Heart right ventricle (tissue), 16 donors: ENCODE measurements at regions not wholly inside any gene's neighbourhood (a gene's known extent, or its start where the extent isn't known, plus 50 kb on each side); places are given as distances from the start of the nearest gene placed in this dataset.

ENCODE experiments used
- ATAC-seq, 8 donors: fragments of 200-7000 bp; cut with Tn5 transposase; one replicate each; pipeline ENCODE4 v1.9.1; 2020; ENCODE audit warnings: mild to moderate bottlenecking in 8 of 8, moderate library complexity in 8 of 8, moderate number of reproducible peaks in 1 of 8
- DNase-seq, 2 donors: peaks; one replicate each; pipeline ENCODE4 v3.0.0-alpha.2; 2020
- H3K27ac ChIP-seq, 10 donors: fragments of 200-600 bp; sonication (generic) in 2 of 10; one replicate each; pipeline versions ENCODE4 v1.5.0 to v1.8.0; 2020 to 2022; ENCODE audit warnings: mild to moderate bottlenecking in 3 of 10
- H3K27me3 ChIP-seq, 7 donors: fragments of 200-600 bp; one replicate each; pipeline ENCODE4 v1.8.0; 2021 to 2022; ENCODE audit warnings: mild to moderate bottlenecking in 2 of 7
- H3K36me3 ChIP-seq, 9 donors: fragments of 200-600 bp; sonication (generic) in 1 of 9; one replicate each; pipeline versions ENCODE4 v1.5.0 to v1.8.0; 2020 to 2022; ENCODE audit warnings: mild to moderate bottlenecking in 2 of 9
- H3K4me1 ChIP-seq, 9 donors: fragments of 200-600 bp; sonication (generic) in 1 of 9; one replicate each; pipeline versions ENCODE4 v1.5.0 to v1.8.0; 2020 to 2022; ENCODE audit warnings: mild to moderate bottlenecking in 4 of 9
- H3K4me3 ChIP-seq, 10 donors: fragments of 200-600 bp; sonication (generic) in 2 of 10; one replicate each; pipeline versions ENCODE4 v1.5.0 to v1.8.0; 2020 to 2022; ENCODE audit warnings: mild to moderate bottlenecking in 7 of 10, moderate library complexity in 2 of 10
- H3K9me3 ChIP-seq, 11 donors: fragments of 200-600 bp in 10 of 11; sonication (generic) in 2 of 11; one replicate each; pipeline versions ENCODE4 v1.5.0 to v1.8.0; 2013 to 2022; ENCODE audit warnings: mild to moderate bottlenecking in 2 of 11, control low read depth in 1 of 11, moderate library complexity in 1 of 11
- WGBS, 2 donors: extraction: QIAGEN DNeasy Blood & Tissue Kit; methylation state at CpG; one replicate each; pipeline ENCODE4 v1.1.7; 2013; ENCODE audit warnings: inconsistent platforms in 1 of 2; 5-methylcytosine and 5-hydroxymethylcytosine counted together
- intact Hi-C, 10 donors: fragments of 100-400 bp; cut with DNase I; formaldehyde crosslinking; loops; one replicate each; pipeline versions ENCODE4 v1.11.1 to v1.14.2; 2022
- TF ChIP-seq, protein P1 (sequence below), 9 donors: fragments of 200-600 bp; sonication (generic) in 2 of 9; IDR thresholded peaks; one replicate each; pipeline versions ENCODE4 v1.5.0 to v1.8.0; 2021 to 2022; ENCODE audit warnings: antibody characterized with exemption in 9 of 9, mild to moderate bottlenecking in 5 of 9, moderate library complexity in 1 of 9
- donor health status: Arrhythmogenic right ventricular cardiomyopathy.
- donor health status: ischemic (EF 13 %, LVEDD 7.1; RV severe dilation, severe dysfunction).
- donor health status: healthy with polysubstance abuse.
- donor health status: DM: no; HTN: yes; CAD: no.
- donor health status: DM: no; HTN: no; CAD: no.
- donor health status: ischemic (EF 25% LVEDD 6.9; RV normal size, moderate dysfunction).
- donor health status: ischemic (EF 25% LVEDD 5.7; RV mildly dilated, moderate dysfunction).
- donor health status: healthy.
- donor health status: DM: yes; HTN: yes; CAD: no.
- donor health status: Ischemic cardiomyopathy.
- donor health status: ischemic (EF 35%, LVEDD 5.7; RV mildly dilated, moderate dysfunction).
- donor health status: nonischemic (EF 11% LVEDD 7.7; RV severe dilation, severe dysfunction).
- donor health status: DM: yes; HTN: yes; CAD: no.
- donor health status: PGD.
- donor health status: ischemic (EF 29% LVEDD 5.4; RV normal size, mild dysfunction).
- donor health status: nonischemic (EF 23%, LVEDD 6.1; RV moderate dilation, normal function).

DNA sequence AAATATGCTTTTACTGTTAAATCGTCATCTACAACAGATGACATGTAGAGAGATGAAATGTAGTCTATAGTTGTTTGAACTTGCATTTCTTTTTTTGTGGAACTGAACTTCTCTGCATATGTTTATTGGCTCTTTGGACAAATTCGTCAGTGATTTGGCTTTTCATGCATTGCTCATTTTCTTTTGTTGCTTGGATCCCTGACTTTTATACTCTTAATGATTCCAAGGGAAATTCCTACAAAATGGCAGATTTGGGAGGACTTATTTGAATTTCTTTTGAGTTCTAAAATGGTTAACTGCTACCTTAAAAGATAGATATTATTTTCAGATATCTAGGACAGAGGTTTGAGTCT is 65.4 kb downstream of the UTRN start:
- no peak for ATAC-seq
- H3K27ac ChIP-seq = peak overlapping the region in 9 of 10 donors; percentile 33 to 85 (median 68)
- intact Hi-C loops = loop anchor here in 1 of 10 donors (10.0 kb wide), 1 partner anchor 64 kb away; no protein-coding TSS in a partner anchor
- peaks cover 7 to 99% (median 79%) of the 10 kb centered on the region in 9 donors for H3K4me1 ChIP-seq
- WGBS, 2 donors = 61 to 62% methylated on average over 2 of the region's 2 CpGs
- H3K27me3 ChIP-seq = no peaks in the 10 kb centered on the region
- TF ChIP-seq, protein P1, sequence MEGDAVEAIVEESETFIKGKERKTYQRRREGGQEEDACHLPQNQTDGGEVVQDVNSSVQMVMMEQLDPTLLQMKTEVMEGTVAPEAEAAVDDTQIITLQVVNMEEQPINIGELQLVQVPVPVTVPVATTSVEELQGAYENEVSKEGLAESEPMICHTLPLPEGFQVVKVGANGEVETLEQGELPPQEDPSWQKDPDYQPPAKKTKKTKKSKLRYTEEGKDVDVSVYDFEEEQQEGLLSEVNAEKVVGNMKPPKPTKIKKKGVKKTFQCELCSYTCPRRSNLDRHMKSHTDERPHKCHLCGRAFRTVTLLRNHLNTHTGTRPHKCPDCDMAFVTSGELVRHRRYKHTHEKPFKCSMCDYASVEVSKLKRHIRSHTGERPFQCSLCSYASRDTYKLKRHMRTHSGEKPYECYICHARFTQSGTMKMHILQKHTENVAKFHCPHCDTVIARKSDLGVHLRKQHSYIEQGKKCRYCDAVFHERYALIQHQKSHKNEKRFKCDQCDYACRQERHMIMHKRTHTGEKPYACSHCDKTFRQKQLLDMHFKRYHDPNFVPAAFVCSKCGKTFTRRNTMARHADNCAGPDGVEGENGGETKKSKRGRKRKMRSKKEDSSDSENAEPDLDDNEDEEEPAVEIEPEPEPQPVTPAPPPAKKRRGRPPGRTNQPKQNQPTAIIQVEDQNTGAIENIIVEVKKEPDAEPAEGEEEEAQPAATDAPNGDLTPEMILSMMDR (IDR thresholded peaks at IDR 0.05) = no peak
- DNase-seq = no peak
- H3K4me3 ChIP-seq = peak overlapping the region in 4 of 10 donors; percentile 12 to 24 (median 14)
- H3K36me3 ChIP-seq = no peaks in the 10 kb centered on the region
- no peaks in the 10 kb centered on the region for H3K9me3 ChIP-seq

DNA sequence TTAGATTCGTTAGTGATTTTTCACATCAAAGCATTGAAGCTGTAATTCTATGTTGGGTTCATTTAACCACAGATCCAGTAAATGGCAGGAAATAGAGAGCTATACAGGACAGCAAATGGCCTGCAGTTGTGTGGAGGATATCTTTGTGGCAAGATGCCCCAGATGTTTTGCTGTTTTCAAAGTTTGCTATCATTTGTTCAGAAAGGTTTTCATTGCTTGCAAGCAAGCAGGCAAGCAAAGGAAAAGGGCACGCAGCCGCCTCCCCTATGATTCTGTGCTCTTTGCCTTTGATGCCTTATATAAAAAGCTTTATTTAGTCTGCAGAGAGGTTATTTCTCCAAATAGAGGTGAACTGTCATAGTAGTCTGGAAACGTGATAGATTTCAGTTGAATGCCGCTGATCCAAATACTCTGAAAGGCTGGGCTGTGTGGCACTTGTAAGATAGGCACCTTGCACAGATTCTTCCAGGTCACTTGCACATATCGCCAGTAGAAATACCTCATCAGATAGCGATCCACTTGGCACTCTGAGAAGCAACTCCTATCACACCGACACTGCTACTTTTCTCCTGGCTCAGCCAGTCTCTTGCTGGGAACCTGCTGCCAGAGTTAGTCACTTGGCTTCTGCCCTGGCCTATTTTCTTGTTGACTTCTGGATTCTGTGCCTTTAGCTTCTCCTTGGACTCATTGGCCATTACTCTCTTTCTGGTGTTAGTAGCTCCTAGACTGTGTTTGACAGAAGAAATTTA is 66.4 kb downstream of the UTRN start:
- peak overlapping the region in 9 of 10 donors; percentile 39 to 85 (median 70) for H3K27ac ChIP-seq
- H3K9me3 ChIP-seq = no peaks in the 10 kb centered on the region
- no peak for DNase-seq
- H3K4me1 ChIP-seq = peaks cover 7 to 96% (median 76%) of the 10 kb centered on the region in 9 donors
- H3K36me3 ChIP-seq = no peaks in the 10 kb centered on the region
- peak in 5 of 8 donors; percentile 16 to 64 (median 34) for ATAC-seq
- intact Hi-C loops = loop anchor here in 1 of 10 donors (10.0 kb wide), 1 partner anchor 63 kb away; no protein-coding TSS in a partner anchor
- H3K4me3 ChIP-seq = peak overlapping the region in 5 of 10 donors; percentile 1 to 16 (median 10)
- WGBS, 2 donors = 27 to 35% methylated on average over 8 of the region's 8 CpGs
- H3K27me3 ChIP-seq = no peaks in the 10 kb centered on the region
- TF ChIP-seq, protein P1 (IDR thresholded peaks at IDR 0.05) = no peak

DNA sequence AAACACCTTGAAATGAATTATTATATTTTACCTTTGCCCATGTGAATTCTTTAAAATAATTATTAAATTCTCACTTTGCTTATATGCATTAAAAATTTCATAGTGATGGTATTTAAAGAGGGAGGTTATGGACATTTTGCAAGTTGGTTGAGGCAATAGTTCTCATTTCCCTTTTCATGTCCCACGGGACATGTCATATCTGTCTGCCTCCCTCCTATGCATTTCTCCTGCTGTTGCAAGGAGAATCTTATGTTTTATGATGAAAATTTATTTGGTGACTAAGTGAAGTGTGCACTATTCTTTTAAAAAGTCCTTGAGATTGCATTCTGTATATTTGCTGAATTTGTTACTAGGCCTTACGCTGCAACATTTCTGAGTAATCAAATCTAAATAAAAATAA is 67.2 kb downstream of the UTRN start:
- intact Hi-C loops = loop anchor here in 1 of 10 donors (10.0 kb wide), 1 partner anchor 62 kb away; no protein-coding TSS in a partner anchor
- Histone ChIP-seq H3K27me3 (no peaks in the 10 kb centered on the region), H3K9me3 (no peaks in the 10 kb centered on the region), H3K4me3 (no peak overlapping the region), H3K36me3 (no peaks in the 10 kb centered on the region), H3K27ac (peak overlapping the region in 6 of 10 donors; percentile 63 to 85 (median 72)), H3K4me1 (peaks cover 7 to 95% (median 69%) of the 10 kb centered on the region in 9 donors)
- no peak for DNase-seq
- 78 to 87% methylated on average over 2 of the region's 2 CpGs for WGBS, 2 donors
- no peak for ATAC-seq
- TF ChIP-seq, protein P1 (IDR thresholded peaks at IDR 0.05) = no peak

DNA sequence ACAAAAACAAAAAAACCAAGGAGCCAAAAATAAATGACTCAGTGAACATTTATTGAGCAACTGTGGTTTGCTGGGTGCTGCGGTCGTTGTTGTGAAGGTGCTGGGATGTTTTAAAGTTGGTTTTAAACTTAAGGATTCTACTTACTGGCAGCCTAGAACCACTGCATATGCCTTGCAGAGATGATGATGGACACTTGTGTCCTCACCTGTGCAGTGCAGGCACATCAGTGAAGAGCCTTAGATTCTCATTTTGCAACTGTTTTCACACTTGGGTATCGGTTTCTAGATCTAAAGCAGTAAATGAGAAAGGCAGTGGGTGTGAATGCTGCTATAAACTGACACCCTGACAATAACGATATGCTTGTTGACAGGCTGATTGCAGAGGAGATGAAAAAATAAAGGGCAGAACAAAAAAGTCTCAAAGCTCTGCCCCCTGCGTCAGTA is 68.8 kb downstream of the UTRN start:
- intact Hi-C loops = loop anchor here in 1 of 10 donors (10.0 kb wide), 1 partner anchor 61 kb away; no protein-coding TSS in a partner anchor
- no peaks in the 10 kb centered on the region for H3K27me3 ChIP-seq
- peaks cover 7 to 92% (median 63%) of the 10 kb centered on the region in 9 donors for H3K4me1 ChIP-seq
- H3K27ac ChIP-seq = peak overlapping the region in 2 of 10 donors; percentile 82 to 85
- no peaks in the 10 kb centered on the region for H3K36me3 ChIP-seq
- no peak for DNase-seq
- no peak overlapping the region for H3K4me3 ChIP-seq
- TF ChIP-seq, protein P1 (IDR thresholded peaks at IDR 0.05) = no peak
- ATAC-seq = no peak
- 83 to 89% methylated on average over 5 of the region's 5 CpGs for WGBS, 2 donors
- no peaks in the 10 kb centered on the region for H3K9me3 ChIP-seq
